ENCODE measurements at regions not wholly inside any gene's neighbourhood (a gene's known extent, or its start where the extent isn't known, plus 50 kb on each side); places are given as distances from the start of the nearest gene placed in this dataset.

- TF ChIP-seq POLR2A (IDR thresholded peaks at IDR 0.05) (no peak), CTCF (IDR thresholded peaks at IDR 0.05) (no peak)
Observed at GRCh38 chr10:113236998-113237397, 287.0 kb downstream of the TCF7L2 start.

Measured in right lobe of liver (tissue), 4 donors.